ENCODE measurements at regions not wholly inside any gene's neighbourhood (a gene's known extent, or its start where the extent isn't known, plus 50 kb on each side); places are given as distances from the start of the nearest gene placed in this dataset.
"Not testable (repeated sequence)": the region's sequence is repeated elsewhere in the genome, so short reads cannot be mapped to it uniquely, and the experiment has no call there.

DNA sequence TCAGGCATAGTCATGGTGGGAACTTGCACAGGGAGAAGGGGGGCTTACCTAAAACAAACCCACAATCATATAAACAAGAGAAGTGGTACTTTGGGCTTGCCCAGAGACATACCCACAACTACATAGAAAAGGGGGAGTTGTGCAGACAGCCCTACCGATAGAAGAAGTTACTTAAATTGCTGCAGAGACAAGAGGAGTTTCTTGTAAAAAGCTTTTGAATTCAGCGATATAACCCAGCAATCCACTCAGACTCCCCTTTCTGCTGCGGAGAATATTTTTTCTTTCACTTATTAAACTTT lies 164.0 kb upstream of the ETV3 start:
- CTCF ChIA-PET = no interaction called here
- POLR2A ChIA-PET = no interaction called here

DNA sequence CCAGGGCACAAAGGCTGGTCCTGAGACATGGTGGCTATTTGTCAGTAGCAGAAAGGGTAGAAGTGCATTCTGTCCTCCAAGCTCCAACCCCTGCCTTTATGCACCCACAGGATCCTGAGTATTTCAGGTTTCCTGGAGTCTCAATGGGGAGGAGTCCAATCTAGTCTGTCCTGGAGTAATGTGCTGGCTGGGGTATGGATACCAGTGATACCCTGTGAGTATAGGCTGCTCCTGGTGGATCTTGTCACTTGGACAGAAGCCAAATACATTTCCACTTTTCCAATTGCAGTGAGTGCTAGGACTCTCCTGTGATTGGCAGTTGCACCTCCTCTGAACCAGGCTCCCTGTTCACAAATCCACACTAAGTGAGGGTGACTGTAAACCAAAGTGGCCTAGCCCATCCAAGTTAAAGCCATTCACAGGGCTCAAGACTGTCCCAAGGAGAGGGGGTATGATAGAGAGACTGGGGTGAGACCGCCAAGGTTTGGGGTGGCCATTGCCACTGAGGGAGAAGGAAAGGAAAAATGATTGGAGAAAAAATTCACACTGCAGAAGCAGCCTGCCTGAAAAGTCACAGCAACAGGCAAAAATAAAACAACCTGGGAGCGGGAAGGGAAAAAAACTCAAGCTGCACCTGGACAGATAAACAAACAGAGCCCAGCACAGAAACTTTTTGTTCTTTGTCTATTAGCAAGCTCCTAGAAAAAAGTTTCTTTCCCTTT lies 163.4 kb upstream of the ETV3 start:
- POLR2A ChIA-PET = no interaction called here
- CTCF ChIA-PET = no interaction called here

DNA sequence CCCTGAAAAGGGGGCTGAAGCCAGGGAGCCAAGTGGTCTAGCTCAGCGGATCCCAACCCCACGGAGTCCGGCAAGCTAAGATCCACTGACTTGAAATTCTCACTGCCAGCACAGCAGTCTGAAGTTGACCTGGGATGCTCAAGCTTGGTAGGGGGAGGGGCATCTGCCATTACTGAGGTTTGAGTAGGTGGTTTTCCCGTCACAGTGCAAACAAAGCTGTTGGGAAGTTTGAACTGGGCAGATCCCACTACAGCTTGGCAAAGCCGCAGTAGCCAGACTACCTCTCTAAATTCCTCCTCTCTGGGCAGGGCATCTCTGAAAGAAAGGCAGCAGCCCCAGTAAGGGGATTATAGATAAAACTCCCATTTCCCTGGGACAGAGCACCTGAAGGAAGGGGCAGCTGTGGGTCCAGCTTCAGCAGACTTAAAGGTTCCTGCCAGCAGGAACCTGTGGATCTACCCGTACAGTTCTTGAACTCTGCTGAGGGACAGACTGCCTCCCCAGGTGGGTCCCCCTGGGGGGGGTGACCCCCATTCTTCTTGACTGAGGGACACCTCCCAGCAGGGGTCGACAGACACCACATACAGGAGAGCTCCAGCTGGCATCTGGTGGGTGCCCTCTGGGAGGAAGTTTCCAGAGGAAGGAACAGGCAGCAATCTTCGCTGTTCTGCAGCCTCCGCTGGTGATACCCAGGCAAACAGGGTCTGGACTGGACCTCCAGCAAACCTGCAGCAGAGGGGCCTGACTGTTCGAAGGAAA lies 156.4 kb upstream of the ETV3 start:
- POLR2A ChIA-PET, CTCF ChIA-PET: not testable (repeated sequence)

DNA sequence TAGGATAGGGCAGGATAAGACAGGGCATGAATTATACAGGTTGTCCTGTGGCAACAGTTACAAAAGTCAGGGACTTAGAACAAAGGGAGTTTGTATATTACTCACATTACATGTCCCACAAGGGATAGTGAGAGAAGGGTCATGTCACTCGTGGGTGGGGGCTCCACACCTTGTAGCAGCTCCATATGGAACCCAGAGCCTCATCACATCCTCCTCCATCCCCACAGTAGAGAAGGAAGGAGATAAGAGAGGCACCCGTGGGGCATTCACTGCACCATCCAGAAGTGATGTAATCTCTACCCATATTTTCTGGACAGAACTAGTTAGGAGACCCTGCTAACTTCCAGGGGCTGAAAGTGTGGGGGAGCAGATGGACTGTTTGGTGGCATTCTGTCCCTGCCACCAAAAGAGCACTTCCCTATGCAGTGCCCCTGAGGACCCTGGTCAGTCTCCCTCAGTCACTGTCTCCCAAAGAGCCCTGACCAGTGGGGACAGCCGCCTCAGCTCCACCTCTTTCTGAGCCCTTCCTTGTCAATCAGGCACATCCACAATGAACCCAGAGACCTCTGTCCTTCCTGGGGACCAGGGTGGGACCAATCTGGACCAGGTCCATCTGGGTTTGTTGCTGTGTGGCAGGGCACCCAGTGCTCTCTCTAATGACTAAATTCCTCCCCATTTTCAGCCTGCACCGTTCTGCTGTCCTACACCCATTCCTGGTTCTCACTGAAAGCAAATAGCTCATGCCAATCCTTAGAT lies 154.8 kb upstream of the ETV3 start:
- CTCF ChIA-PET = no interaction called here
- POLR2A ChIA-PET = no interaction called here

DNA sequence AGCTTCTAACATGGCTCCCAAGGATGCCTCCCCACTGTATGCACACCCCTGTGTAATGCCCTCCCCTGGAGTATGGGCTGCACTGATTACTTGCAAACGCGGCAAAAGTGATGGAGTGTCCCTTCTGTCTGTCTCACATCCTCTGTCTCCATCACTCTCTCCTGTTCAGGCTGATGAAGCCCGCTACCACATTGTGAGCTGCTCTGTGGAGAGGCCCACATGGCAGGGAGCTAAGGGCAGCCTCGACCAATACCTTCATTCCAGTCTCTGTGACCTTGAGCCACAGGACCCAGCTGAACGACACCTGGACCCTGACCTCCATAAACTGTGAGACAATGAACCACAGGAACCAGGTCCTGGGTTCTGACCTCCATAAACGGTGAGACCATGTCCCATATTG lies 154.1 kb upstream of the ETV3 start:
- ChIA-PET CTCF (no interaction called here), POLR2A (no interaction called here)

DNA sequence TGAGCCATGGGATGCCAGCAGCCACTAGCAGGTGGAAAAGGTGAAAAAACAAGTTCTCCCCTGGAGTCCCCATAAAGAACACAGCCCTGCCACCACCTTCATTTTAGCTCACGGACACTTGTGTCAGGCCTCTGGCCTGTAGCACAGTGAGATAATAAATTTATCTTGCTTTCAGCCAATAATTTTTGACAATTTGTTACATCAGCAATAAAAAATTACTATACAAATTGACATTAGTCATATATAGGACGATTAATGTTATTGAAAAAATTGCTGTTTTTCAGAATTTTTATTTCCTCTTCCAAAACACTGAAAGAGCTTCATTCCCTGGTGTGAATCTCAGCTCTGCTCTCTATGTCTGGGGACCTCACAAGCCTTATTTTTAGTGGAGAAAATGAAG lies 152.9 kb upstream of the ETV3 start:
- ChIA-PET POLR2A (no interaction called here), CTCF (no interaction called here)

DNA sequence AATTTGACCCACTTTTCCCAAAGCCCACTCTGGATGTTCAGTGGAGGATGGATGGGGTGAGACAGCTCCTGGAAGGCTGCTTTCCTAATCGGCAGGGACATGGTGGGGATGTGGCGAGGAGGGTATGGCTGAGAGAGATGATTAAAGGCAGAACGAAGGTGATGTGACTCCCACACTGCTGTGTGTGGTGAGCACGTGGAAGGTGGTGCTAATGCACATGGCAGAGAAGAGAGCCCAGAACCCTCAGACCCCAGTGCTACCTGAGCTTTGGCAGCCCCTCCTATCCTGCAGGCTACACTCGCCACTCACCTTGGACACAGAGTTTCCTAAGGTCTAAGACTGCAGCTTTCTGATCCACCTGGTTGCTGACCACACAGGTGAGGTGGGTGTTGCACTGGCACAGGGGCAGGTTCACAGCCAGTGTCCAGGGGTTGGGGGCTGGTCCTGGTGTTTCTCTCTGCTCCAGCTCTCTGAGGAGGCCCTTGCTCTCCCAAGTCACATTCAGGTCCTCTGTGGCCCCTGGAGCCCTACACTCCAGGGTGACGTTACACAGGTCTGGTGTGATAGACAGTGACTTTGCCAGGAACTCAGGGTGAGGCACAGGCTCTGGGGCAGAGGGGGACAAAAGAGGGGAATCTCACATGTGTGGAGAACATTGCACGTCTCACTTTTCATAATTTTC lies 151.4 kb upstream of the ETV3 start:
- ChIA-PET CTCF (no interaction called here), POLR2A (no interaction called here)

DNA sequence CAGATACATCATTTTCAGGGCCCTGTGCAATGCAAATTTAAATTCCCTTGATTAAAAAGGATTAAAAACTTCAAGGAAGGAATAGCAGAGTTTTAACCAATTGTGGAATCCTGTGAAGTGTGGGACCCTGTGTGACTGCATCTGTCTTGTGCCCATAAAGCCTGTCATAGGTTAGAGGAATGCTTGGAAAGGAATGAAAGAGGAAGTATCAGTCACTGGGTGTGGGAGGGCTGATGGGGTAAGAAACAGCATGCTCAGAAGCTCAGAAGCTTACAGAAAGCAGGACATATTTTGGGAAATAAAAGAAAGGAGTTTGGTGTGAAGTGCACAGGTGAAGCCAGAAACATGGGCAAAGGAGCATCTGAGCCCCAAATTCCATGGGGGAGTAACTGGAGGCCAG lies 150.8 kb upstream of the ETV3 start:
- CTCF ChIA-PET = no interaction called here
- POLR2A ChIA-PET = no interaction called here

DNA sequence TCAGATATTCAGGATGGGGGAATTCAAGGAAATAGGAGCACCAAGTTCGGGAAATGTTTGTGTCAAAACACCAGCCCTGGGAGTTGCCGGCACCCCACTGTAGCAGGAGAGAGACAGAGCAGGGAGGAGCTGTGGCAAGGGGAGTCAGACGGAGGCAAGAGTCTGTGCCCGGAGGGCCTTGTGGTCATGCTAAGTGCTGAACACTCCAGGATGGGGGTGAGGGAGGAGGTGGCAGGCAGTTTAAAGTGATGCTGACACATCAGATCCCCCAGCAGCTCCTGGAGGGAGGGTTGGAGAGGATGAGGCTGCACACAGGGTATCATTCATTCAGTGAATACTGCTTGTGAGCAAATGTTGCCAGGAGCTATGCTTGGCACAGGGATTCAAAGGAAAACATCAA lies 150.3 kb upstream of the ETV3 start:
- ChIA-PET POLR2A (no interaction called here), CTCF (no interaction called here)

DNA sequence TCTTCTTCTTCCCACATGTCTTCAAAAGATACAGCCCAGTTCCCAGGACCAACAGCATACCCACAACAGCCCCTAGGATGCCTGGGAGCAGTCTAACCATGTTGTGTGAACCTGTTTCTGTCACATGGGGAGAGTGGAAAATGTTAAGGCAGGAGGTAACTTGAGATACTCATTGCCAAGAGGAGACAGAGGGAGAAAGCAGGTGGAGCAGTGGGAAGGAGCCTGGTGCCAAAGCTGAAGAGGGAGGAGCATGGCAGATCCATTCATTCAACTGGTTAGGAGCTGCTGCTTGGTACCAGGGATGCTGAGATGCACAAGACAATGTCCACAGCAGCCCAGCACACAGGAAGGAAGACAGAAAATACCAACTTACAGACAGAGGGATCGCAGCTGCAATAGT lies 149.8 kb upstream of the ETV3 start:
- POLR2A ChIA-PET = no interaction called here

DNA sequence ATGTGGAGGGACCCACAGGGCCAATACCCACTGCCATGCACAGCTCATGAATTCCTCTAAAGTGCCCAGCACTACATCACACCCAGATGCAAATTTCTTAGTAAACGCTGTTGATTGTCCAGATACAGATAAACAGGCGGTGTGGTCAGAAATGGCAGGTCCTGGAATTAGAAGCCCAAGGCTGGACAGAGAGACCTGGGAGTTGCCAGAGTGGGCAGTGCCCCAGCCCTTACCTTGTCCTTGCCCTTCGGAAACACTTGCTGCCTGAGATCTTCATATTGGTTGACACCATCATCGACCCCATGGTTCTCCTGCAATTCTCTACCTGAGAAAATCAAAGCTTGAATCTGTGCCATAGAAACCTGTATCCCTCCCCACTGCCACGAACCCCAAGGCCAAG lies 149.3 kb upstream of the ETV3 start:
- ChIA-PET CTCF (no interaction called here), POLR2A (no interaction called here)

More for the DNA sequence above, 149.8 kb upstream of the ETV3 start:
- CTCF ChIA-PET = no interaction called here

DNA sequence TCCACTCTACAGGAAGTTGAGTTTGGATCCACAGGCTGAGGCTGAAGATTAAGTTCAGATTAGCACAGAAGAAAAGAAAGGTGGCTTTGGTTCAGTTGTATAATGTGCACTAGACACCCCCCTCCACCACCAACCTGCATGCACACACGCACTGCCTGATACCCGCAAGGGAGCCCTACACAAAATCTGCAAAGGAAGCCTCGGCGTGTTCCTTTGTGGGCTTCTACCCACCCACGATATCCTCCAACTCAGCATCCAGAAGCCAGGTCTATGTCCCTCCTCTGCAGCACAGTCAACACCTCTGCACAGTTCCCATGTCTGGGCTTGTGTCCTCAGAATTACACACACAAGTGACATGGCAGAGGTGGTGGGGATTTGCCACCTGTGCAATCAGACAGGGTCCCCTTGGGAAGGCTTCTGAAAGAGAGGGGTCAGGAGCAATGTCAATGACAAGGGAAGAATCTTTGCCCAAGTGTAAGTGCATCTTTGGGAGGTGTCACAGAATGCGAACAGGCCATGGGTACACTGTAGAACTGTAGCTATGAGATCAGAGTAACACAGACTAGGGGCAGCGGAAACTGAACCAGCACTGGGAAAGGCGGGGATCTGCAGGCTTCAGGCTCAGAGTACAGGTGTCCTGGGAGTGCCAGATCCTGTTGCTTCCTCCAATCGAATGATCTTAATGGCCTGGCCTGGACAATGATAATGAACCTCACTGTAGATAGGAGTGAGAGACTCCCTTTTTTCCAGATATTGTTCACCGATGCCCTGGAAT lies 148.6 kb upstream of the ETV3 start:
- CTCF ChIA-PET = no interaction called here
- POLR2A ChIA-PET = no interaction called here

DNA sequence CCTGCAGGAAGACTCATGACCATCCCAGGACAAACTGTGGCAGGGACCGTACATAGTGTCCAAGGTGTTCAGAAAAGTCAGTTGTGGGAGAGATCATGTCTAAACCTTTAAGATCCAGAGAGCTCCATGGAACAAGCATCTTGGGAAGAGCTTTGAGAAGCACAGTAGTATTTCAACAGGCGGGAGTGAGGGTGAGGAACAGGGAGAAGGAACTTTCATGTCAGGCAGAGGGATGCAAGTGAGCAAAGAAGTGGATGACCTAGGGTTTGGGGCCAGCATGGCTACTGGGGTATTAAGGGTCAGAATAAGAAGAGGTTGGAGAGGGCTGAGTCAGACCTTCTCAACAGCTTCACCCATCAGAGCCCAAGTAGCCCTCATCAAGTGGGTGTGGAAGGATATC lies 147.9 kb upstream of the ETV3 start:
- CTCF ChIA-PET = no interaction called here
- POLR2A ChIA-PET = no interaction called here

DNA sequence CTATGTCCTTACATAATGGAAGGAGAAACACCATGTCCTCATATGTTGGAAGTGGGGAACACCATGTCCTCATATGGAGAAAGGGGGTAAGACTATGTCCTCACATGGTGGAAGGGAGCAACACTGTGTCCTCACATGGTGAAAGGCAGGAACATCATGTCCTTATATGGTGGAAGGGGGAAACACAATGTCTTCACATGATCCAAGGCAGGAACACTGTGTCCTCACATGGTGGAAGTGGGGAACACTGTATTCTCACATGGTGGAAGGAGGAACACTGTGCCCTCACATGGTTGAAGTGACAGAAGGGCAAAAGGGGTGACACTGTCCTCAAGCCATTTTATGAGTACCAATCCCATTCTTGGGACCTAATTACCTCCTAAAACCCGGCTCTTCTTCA lies 146.3 kb upstream of the ETV3 start:
- CTCF ChIA-PET = no interaction called here

DNA sequence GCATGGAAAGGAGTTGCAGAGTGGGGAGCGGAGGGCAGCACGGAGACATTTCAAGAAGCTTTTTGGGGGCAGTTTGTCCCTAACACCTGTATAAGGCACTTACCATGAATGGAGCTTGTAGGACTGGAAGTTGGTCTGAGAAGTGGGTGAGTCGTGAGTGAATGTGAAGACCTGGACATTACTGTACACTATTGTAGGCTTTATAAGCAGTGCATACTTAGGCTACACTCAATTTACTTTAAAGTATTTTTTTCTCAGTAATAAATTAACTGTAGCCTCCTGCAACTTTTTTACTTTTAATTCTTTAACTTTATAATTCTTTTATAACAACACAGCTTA lies 141.6 kb upstream of the ETV3 start:
- POLR2A ChIA-PET = no interaction called here
- CTCF ChIA-PET = no interaction called here

More for the DNA sequence above, 146.3 kb upstream of the ETV3 start:
- POLR2A ChIA-PET = no interaction called here

DNA sequence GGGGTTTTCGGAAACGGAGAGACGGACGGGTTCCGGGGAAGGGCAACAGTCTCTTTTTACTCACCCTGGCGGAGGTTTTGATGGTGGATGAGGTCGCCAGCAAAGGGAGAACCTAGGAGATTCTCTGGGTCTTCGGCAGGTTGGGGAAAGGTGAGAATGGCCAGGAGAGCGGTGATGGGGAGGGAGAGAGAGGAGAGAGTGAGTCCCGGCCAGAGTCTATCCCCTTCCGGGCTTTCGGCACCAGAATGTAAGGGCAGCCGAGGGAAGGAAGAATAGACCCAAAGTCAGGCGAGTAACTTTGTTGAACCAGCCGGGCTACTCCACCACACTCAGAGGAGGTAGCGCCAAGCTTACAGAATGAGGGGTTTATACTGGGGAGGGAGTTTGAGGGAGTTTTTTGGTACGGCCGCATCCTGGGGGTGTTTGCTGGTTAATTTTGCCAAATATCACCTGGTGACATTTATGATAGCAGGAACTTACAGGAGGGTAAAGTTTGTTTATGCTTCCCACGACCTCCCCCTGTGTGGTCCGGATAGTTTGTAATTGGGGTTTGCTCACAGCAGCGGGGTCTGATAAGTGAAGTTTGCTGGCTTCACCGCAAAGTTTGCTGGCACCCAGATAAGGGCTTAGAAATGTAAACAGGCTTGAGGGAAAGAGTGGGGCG lies 141.1 kb upstream of the ETV3 start:
- POLR2A ChIA-PET = no interaction called here
- CTCF ChIA-PET = no interaction called here

DNA sequence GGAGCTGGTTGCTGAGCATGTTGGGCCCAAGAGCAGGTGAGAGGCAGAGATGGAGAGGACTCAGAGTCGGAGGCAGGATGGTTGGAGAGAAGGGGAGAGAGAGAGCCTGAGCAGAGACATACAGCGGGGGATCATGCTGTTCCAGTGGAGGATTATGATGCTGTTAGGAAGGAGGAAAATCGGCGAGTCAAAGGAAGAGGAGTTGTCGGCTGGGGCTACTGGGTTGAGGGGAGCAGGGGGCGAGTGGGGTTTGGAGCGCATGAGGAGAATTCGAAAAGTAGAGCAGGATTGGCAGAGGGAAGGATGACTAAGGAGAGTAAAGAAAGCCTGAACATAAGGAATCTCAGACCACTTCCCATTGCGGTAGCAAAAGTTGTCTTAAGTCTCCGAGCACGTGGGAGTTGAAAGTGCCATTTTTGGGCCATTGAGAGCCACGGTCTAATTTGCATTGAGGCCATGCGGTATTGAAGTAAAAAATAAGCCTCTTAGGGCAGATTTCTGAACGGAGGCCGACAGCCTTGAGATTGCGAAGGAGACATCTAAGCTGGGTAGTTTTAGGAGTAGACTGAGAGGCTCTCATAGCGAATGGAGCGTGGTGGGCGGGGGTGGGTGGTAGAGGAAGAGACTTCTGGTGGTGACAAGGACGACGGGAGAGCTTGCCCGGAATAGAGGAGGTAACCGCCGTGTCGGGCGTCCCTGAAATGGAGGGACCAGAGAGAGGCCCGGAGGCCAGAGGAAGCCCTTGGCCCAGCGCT lies 140.4 kb upstream of the ETV3 start:
- POLR2A ChIA-PET = no interaction called here
- CTCF ChIA-PET = no interaction called here

DNA sequence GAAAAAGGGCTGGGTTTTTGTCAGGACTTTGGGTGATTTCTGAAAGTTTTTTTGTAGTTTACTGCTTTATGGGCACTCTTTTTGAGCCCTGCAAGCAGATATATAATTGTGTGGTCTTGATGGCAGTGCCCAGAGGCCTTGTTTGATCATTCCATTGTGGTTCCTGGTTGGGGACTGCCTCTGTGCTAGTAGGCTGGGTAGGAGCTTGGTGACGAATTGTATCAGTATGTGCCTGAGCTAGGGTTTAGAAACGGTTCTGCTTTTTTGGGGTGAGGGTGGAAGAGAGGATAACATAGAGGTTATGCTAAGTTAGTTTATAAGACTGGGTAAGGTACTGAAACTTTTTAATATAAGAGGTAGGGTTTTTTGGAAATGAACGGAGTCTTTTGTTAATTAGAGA lies 139.7 kb upstream of the ETV3 start:
- POLR2A ChIA-PET = no interaction called here
- CTCF ChIA-PET = no interaction called here

DNA sequence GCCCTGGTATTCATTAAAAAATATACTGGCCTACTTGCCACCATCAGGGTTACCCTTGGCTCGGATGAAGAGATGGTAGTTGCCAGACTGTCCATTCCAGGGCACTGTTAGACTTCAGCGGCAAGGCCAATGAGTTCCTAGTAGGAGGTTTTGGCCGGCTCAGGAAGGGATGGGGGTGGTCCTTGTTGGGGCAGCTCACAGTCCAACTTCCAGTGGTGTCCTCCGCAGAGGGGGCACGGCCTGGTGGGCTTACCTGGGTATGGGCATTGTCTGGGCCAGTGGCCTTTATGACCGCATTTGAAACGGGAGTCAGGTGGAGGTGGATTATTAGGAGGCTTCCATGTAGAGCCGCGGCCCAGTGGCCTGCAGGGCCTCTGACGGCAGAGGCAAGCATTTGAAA lies 139.1 kb upstream of the ETV3 start:
- ChIA-PET POLR2A (no interaction called here), CTCF (no interaction called here)
